ENCODE measurements at regions not wholly inside any gene's neighbourhood (a gene's known extent, or its start where the extent isn't known, plus 50 kb on each side); places are given as distances from the start of the nearest gene placed in this dataset.
A peak's percentile ranks its signal among the peaks of the same experiment; 100 is the strongest.

DNA sequence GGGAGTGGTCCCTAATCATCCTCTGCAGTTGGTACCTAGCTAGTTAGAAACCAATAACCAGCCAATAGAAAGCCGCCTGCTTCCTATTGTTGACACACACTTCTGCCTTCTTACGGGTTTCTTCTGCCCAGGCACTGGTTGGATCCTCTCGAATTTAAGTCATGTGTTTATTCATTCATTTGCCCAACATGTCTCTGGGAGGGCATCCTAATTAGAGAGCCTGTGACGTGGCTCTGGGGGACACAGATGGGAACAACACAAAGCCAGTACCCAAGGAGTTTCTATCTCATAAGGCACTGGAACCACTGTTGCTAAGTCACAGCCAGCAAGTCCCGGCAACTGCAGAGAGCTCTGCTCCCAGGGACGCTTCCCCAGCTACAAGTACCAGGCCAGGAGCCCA, 300.7 kb upstream of the TNRC6C start:
- no peak for DNase-seq (ENCODE audit: low spot score)

DNA sequence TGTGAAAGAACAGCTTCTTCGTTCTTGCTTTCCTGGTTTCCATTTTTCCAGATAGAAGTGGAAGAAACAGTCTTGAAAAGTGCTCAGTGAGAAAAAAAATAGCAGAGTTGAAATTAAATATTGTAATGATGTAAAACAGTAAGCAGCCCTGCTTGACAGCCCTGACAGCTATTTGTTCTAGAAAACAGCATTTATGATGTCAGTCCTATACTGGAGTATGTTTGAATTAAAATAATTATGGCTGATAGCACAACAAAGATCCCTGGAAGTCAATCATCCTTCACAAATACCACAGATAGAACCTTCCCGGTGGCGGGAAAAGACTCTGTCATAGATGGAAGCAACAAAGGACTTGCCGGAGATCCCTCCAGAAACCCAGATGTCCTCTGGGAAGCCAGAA, 298.0 kb upstream of the TNRC6C start:
- DNase-seq (ENCODE audit: low spot score): no peak

DNA sequence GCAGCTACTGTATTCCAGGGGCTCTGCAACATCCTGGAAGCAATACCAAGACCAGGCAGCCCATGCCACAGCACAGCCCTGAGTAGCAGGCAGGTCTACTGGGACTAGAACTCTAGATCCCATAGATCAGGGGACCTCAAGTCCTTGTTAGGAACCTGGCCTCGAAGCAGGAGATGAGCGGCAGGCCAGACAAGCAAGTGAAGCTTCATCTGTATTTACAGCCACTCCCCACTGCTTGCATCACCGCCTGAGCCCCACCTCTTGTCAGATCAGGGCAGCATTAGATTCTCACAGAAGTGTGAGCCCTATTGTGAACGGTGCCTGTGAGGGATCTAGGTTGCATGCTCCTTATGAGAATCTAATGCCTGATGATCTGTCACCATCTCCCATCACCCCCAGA, 295.7 kb upstream of the TNRC6C start:
- DNase-seq (ENCODE audit: low spot score): no peak

DNA sequence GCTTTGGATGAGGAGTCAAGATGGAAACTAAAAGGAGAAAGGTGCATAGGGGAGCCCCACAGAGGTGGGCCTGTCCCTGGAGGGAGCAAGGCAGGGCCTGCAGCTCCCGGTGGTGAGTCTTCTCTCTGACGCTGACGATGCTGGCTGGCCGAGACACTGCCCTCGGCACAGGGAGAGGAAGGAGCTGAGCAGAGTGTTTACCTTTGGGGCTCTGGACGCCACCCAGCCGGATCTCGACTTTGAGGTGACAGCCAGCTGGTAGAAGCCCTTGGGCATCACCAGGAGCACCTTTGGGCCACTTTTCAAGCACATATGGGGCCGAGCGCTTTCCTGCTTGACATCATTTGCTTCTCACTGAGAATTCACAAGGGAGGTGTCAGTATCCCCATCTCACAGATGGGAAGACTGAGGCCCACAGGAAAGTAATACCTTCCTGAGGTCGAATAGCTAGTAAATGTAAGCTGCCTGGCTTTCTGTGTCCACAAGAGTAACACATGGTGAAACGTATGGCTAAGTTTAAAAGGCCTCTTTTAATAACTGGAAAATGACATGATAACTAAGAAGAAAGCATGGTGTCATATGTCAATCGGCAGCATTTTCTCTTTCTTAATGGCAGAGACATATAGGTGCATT, 294.3 kb upstream of the TNRC6C start:
- DNase-seq (ENCODE audit: low spot score): no peak

DNA sequence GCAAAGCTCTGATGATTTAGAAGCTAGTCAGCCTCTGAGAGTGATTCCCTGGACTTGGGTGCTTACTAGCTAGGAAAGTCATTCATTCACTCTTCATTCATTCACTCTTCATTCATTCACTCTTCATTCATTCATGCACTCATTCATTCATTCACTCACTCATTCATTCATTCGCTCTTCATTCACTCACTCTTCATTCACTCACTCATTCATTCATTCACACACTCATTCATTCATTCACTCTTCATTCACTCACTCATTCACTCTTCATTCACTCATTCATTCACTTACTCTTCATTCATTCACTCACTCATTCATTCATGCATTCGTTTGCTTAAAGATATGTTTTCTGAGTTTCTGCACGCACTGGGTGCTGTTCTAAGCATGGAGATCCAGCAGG, 292.7 kb upstream of the TNRC6C start:
- DNase-seq (ENCODE audit: low spot score): no peak

DNA sequence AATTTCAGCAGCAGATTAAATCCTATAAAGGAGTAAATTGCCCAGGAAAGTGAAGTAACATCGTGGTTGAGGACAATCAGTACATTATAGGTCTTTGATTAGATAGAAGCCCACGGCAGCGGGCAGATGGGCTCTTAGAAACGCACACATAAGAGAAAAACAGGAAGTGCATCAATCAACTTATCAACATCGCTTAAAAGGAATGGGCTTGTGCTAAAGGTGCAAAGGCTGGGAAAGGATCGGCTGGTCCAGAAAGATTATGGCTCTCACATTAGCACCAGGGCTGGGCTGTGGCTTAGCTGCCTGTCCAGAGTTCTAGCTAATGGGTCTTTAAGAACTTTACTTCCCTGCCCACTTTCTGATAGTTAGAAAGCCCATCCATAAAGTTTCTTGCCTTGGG, 292.0 kb upstream of the TNRC6C start:
- no peak for DNase-seq (ENCODE audit: low spot score)

DNA sequence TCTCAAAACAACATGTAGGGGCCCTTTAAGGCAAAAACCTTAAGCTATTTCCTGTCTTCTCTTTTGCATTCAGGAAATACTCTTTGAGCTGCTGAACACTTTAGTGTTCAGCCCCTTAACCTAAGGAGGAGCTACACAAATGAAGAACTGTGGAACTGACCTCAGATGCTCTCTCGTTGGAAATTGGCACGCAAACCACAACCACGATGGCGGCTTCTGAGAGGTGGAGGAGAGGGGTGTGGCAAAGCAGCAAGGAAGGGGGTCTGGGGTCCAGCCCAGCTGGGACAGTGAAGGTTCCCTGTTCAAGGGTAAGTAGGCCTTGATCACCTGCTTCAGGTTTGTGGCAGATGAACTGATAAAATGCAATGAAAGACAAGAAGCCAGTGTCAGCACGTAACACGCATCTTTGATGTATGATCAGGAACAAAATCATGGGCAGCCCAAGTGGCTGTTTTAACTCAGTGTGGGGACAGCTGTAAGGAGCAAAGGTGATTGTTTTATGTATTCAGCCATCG, 291.6 kb upstream of the TNRC6C start:
- DNase-seq (ENCODE audit: low spot score): no peak

DNA sequence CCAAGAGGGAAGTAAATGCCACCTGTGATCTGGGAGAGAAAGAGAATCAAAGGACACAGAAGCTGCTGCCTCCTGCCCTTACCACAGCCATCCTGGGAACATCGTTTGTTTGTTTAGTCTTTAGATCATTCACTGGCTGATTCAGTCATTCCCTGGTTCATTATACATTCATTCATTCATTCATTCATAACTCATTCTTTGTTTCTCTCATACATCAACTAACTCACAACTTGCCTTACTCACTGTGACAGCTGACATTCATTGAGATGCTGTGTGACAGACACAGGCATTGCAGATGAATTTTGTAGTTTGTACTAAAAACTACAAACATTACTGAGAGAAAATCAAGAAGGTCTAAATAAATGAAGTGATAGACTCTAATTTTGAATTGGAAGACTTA, 291.0 kb upstream of the TNRC6C start:
- no peak for DNase-seq (ENCODE audit: low spot score)

DNA sequence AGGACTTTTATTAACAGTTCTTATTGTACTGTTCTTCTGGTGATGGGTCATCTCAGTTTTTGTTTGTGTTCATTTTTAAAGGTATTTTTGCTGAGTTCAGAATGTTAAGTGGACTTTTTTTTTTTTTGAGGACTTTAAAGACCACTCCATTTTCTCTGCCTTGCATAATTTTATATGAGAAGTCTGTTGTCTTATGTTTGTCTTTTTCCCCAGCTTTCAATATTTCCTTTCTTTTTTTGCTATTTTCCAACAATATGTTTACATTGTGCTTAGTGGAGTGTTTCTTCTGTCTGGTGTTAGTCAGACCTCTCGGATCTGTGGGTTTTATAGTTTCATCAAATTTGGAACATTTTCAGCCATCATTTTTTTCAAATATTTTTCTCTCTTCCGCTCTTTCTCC, 290.0 kb upstream of the TNRC6C start:
- DNase-seq (ENCODE audit: low spot score): no peak

DNA sequence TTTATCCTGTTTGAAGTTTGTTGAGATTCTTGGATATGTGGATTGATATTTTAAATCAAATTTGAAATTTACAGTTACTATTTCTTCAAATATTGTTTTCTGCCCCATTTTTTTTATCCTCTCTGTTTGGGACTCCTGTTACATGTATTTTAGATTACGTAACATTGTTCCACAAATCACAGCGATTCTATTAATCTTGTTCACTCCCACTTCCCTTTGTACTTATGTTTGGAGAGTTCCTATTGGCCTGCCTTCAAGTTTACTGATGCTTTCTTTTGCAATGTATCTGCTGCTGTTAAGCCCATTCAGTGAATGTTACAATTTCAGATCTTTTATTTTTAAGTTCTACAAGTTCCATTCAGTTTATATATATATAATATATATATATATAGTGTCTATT, 288.3 kb upstream of the TNRC6C start:
- no peak for DNase-seq (ENCODE audit: low spot score)

DNA sequence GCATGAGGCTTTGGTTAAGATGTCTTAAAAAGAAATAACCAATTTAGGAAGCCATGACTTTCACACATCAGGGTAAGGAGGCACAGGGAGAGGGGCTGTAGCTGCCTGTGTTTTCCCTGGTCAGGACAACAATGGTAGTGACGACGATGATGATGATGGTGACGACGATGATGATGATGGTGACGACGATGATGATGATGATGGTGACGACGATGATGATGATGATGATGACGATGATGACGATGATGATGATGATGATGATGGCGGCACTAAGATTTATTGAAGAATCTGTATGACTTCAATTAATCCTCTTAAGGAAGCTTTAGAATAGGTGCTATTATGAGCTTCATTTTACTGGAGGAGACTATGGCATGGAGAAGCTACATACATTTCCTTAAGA, 284.1 kb upstream of the TNRC6C start:
- DNase-seq (ENCODE audit: low spot score): no peak

DNA sequence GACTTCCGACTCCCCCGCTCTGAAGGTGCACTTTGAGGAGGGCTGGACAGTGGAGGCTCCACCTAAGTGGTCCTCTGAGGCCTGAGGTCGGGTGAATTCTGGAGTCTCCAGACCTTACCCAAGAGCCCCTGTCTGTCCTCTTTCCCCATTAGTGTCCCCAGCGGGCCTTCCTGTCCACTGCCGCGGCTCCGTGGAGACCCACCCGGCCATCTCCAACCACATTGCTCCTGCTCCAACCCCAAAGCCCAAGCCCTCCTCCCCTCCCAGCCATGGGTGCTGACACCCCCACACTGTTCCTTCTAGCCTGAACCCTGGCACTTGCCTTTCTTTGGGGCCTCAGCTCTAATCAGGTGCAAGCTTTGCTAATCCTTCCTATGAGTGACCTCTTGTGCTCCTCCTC, 283.1 kb upstream of the TNRC6C start:
- no peak for DNase-seq (ENCODE audit: low spot score)

DNA sequence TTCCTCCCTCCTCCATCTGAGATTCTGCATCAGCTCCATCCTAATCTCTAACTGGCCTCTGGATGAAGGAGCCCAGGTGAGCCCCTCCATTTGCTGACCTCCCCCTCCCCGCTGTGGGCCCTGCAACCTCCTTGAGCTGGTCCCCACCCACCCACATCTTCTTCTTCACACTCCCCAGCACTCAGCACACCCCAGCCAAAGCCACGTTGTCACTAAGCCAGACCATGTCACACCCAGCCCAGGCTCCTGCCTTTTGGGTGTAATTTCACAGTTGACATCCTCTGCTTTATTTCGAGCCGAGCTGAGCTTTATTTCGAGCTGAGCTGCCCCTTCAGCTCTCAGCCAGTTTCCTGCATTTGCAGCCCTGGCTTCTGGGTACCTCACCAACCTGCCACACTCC, 282.7 kb upstream of the TNRC6C start:
- no peak for DNase-seq (ENCODE audit: low spot score)

DNA sequence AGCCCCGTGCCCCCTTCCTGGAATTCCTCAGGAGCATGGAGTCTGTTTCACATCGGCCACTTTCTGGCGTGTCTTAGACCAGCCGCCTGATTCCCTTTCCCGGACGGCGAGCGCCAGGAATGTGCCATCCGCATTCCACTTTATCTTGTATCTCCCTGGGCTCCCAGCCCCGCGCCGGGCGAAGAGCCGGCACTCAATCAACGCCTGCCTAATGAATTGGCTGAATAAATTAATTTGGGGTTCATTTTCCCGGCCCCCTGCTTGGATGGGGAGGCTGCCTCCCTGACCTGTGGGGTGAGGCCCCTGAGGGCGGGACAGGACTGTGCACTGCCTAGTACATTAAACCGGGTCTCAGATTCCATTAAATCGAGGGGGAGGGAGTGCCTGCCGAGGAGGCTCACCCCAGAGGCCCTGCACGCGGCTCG, 282.3 kb upstream of the TNRC6C start:
- DNase-seq (ENCODE audit: low spot score): peak; percentile 48

DNA sequence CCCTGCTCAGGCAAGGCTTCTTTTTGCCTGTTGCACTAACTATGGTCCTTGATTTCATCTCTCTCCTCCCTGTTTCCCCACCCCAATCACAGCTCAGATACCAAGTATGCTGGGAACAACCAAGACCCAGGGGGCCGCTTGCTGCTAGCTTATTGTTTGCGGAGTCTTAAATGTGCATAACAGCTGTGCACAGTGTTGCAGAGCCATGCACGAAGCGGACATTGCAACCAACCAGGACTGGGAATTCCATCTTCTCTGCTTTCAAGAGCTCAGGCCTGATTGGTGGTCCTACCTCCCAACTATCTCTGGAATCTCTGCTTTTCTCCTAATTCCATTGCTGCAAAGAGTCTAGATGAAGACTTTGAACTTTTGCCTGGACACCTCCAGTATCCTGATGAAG, 281.3 kb upstream of the TNRC6C start:
- peak; percentile 25 for DNase-seq (ENCODE audit: low spot score)

DNA sequence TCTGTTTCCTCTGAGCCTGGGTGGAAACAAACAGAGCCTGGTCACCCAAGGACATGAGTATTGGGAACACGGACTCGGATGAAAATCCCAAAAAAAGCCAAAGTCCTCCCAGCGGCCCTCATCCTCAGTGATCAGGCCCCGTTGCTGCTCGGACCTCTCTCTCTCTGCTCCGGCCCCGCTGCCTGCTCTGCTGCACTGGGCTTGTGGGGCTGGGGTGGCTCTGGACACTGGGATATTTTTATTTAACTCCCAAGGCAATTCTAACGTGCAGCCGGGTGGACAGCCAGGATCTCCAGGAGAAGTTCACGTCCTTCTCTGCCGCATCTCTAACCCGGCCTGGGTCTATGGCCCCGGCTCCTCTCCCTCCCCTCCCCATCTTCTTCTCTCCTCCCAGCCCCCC, 280.9 kb upstream of the TNRC6C start:
- no peak for DNase-seq (ENCODE audit: low spot score)

DNA sequence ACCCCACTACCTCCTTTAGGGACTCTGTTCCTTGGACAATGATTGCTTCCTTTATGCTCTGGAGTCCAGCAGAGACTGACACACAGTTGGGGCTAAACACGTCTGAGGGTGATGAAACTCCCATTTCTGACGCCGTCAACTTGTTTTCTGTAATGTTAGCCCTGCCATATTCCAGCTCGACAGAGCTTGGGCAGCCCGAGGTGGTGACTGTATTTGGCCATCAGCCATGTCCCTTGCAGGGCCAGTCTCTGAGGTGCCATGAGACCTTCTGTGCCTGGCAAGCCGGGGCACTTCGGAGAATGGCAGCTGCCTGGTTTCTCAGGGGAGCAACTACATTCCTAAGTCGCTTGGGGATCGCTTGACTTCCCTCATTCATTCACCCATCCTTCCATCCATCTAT, 278.9 kb upstream of the TNRC6C start:
- DNase-seq (ENCODE audit: low spot score): no peak

DNA sequence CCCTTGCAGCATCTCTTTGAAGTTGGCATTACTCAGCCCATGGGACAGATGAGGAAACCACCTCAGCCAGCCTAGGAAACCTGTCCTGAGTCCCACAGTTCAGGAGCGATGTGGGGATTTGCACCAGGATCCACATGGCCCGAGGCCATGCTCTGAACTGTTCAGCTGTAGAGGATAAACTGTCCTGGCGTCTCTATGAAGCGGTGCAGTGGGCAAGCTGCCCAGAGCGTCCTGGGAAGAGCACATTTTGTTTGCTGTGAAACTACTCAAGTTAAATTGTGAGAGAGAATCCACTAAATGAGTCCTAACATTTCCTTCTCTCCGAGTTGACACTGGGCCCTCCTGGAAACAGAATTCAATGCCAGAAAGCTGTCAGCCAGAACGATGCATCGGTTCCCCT, 276.6 kb upstream of the TNRC6C start:
- no peak for DNase-seq (ENCODE audit: low spot score)

DNA sequence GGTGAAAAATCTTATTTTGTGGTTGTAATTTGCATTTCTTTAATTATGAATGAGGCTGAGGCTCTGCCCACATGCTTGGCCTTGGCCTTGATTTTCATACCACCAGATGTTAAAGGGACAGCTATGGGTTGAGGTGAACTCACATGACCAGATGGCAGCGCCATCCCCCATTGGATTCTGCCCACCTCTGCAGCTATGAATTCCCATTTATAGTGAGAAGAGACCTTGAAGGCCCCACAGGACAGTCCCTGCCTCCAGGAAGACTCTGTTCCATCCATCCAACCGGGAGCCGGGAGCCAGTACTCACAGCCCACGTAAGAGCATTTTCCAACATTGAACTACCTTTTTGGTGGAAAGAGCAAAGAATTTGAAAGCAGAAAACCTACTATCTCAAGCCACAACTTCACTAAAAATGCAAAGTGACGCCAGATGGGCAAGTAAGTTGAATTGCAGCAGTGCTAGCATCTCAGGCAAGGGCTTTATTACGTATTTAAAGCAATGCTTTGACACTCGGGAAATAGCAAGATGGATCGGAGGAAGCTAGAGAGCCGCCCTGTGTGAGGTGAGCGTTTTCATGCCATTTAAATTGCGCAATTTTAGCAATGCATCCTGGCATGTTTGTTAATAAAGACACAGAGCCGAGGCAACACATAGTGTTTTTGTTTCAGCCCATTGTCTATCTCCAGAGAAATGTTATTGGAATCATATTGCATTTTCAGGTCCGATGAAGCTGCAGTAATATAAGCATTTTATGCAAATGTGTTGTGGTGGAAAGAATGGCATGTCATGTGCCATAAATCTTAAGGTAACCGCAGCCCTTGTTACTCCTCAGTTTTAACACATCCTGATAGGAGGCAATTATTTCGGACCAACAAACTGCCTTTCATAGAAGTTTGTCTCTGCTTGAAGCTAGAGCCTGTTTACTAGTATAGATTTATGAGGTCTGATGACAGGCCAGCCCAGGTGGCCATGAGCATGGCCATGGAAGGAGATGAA, 273.4 kb upstream of the TNRC6C start:
- DNase-seq (ENCODE audit: low spot score): no peak

DNA sequence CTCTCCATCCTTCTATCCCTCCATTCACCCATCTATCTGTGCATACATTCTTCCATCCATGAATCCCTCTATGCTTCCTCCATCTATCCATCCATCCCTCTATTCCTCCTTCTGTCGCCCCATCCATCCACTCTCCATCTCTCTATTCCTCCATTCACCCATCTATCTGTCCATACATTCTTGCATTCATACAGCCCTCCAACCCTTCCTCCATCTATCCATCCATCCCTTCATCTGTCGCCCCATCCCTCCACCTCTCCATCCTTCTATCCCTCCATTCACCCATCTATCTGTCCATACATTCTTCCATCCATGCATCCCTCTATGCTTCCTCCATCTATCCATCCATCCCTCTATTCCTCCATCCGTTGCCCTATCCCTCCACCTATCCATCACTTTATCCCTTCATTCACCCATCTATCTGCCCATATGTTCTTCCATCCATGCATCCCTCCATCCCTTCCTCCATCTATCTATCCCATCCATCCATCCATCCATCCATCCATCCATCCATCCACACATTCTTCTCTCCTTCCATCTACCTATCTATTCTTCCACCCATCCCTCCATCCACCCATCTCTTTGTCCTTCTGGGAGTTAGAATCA, 272.5 kb upstream of the TNRC6C start:
- no peak for DNase-seq (ENCODE audit: low spot score)

DNA sequence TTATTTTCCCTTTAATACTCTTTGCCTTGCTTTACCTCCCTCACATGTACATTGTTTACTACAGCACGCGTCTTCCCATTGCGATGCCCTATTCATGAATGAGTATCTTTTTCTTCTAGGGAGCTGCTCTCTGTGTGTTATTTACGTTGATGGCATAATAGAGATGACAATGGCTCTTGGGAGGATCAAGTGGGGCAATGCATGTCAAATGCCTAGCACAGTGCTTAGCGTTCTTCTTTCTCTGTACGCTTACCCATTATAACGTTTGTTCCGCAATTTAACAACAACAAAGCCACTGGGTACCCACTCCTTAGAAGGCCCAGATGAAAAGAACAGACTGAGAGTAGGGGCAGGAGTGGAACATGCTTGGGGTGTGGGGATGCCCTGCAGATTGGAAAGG, 271.6 kb upstream of the TNRC6C start:
- DNase-seq (ENCODE audit: low spot score): no peak

DNA sequence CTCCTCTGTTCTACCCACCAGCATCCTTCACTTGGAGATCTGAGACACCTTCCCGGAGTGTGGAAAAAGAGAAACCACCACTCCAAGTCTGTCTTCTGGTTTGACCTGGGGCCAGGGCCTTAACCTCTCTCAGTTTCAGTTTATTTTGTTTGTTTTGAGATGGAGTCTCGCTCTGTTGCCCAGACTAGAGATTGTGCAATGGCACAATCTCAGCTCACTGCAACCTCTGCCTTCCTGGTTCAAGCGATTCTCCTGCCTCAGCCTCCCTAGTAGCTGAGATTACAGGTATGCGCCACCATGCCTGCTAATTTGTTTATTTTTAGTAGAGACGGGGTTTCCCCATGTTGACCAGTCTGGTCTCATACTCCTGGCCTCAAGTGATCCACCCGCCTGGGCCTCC, 271.1 kb upstream of the TNRC6C start:
- DNase-seq (ENCODE audit: low spot score): no peak

DNA sequence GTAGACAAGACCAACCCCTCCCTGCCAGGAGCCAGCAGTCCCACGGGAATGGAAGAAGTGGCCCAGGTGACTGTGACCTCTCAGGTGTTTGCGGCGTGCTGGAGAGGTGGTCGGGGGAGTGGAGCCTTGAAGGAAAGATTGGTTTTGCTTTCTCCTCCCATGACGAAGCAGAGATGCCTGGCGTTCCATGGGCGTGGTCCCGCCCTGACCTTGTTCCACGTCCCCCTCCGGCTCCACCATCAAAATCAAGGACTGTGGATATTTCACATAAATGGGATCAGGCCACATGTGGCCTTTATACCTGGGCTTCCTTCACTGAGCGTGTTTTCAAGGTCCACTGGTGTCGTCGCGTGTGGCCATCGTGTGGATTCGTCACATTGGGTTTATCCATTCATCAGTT, 270.6 kb upstream of the TNRC6C start:
- DNase-seq (ENCODE audit: low spot score): no peak

Data from AG20443 (cell line).